ENCODE measurements at regions not wholly inside any gene's neighbourhood (a gene's known extent, or its start where the extent isn't known, plus 50 kb on each side); places are given as distances from the start of the nearest gene placed in this dataset.

GRCh38 chr13:78762825-78763224, 103.9 kb upstream of the OBI1 start:
- TF ChIP-seq ZNF274 (IDR thresholded peaks at IDR 0.05; ENCODE audit: low read depth, low read length) = no peak
- no peak for TF ChIP-seq SUZ12 (IDR thresholded peaks at IDR 0.05; ENCODE audit: extremely low read depth, insufficient read depth, insufficient read length)
- TF ChIP-seq YY1 (IDR thresholded peaks at IDR 0.05; ENCODE audit: insufficient read depth, insufficient read length) = no peak
